Left ventricle myocardium inferior (tissue), 1 donor: ENCODE measurements at regions not wholly inside any gene's neighbourhood (a gene's known extent, or its start where the extent isn't known, plus 50 kb on each side); places are given as distances from the start of the nearest gene placed in this dataset.
"Not testable (repeated sequence)": the region's sequence is repeated elsewhere in the genome, so short reads cannot be mapped to it uniquely, and the experiment has no call there.

Source experiments
- DNase-seq: peaks from one replicate; pipeline ENCODE4 v3.0.0-alpha.2; 2020
- H3K27ac ChIP-seq: fragments of 200-600 bp; replicated peaks from 2 replicates; pipeline ENCODE4 v1.8.0; 2021
- H3K27me3 ChIP-seq: fragments of 200-600 bp; 2 replicates; pipeline ENCODE4 v1.8.0; 2021; ENCODE audit warnings: low read depth
- H3K36me3 ChIP-seq: fragments of 200-600 bp; 2 replicates; pipeline ENCODE4 v1.8.0; 2021
- H3K4me1 ChIP-seq: fragments of 200-600 bp; 2 replicates; pipeline ENCODE4 v1.8.0; 2021
- H3K4me3 ChIP-seq: fragments of 200-600 bp; 2 replicates; pipeline ENCODE4 v1.8.0; 2021; ENCODE audit warnings: mild to moderate bottlenecking, moderate library complexity
- H3K9me3 ChIP-seq: fragments of 200-600 bp; replicated peaks from 2 replicates; pipeline ENCODE4 v1.8.0; 2021
- intact Hi-C: fragments of 100-400 bp; cut with micrococcal nuclease; formaldehyde crosslinking; loops from one replicate; pipeline ENCODE4 v1.11.0; 2022
- TF ChIP-seq, protein P1 (sequence below): fragments of 200-600 bp; IDR thresholded peaks from 2 replicates; pipeline ENCODE4 v1.8.0; 2021; ENCODE audit warnings: antibody characterized with exemption, mild to moderate bottlenecking, borderline replicate concordance
- donor health status: DM: no; HTN: yes; CAD: no; lungs with severe emphysema.

- Histone ChIP-seq H3K27me3 (no peaks in the 10 kb centered on the region), H3K4me1 (no peaks in the 10 kb centered on the region), H3K36me3 (no peaks in the 10 kb centered on the region), H3K9me3 (peaks cover 19% of the 10 kb centered on the region), H3K4me3 (no peak overlapping the region), H3K27ac (no peak overlapping the region)
- intact Hi-C loops = no loop called here
- no peak for DNase-seq
- TF ChIP-seq, protein P1, sequence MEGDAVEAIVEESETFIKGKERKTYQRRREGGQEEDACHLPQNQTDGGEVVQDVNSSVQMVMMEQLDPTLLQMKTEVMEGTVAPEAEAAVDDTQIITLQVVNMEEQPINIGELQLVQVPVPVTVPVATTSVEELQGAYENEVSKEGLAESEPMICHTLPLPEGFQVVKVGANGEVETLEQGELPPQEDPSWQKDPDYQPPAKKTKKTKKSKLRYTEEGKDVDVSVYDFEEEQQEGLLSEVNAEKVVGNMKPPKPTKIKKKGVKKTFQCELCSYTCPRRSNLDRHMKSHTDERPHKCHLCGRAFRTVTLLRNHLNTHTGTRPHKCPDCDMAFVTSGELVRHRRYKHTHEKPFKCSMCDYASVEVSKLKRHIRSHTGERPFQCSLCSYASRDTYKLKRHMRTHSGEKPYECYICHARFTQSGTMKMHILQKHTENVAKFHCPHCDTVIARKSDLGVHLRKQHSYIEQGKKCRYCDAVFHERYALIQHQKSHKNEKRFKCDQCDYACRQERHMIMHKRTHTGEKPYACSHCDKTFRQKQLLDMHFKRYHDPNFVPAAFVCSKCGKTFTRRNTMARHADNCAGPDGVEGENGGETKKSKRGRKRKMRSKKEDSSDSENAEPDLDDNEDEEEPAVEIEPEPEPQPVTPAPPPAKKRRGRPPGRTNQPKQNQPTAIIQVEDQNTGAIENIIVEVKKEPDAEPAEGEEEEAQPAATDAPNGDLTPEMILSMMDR = no peak
Observed at GRCh38 chr4:13998850-13999445, 371.4 kb upstream of the BOD1L1 start.

GRCh38 chr4:14000091-14000814 lies 372.7 kb upstream of the BOD1L1 start:
- Histone ChIP-seq H3K4me1 (no peaks in the 10 kb centered on the region), H3K4me3 (no peak overlapping the region), H3K27ac (no peak overlapping the region), H3K27me3 (no peaks in the 10 kb centered on the region), H3K9me3 (peaks cover 19% of the 10 kb centered on the region), H3K36me3 (no peaks in the 10 kb centered on the region)
- intact Hi-C loops = no loop called here
- DNase-seq = no peak
- TF ChIP-seq, protein P1 = no peak

- H3K9me3 ChIP-seq = peaks cover 19% of the 10 kb centered on the region
- DNase-seq, intact Hi-C loops: not testable (repeated sequence)
Observed at GRCh38 chr4:14002331-14002730, 374.8 kb upstream of the BOD1L1 start.

GRCh38 chr4:14008494-14008893 lies 381.0 kb upstream of the BOD1L1 start:
- Histone ChIP-seq H3K27ac (no peak overlapping the region), H3K27me3 (no peaks in the 10 kb centered on the region), H3K36me3 (no peaks in the 10 kb centered on the region), H3K4me3 (no peak overlapping the region), H3K9me3 (no peaks in the 10 kb centered on the region), H3K4me1 (no peaks in the 10 kb centered on the region)
- DNase-seq = no peak
- intact Hi-C loops = no loop called here
- TF ChIP-seq, protein P1 = no peak

More at GRCh38 chr4:14002331-14002730, 374.8 kb upstream of the BOD1L1 start:
- H3K4me1 ChIP-seq, H3K36me3 ChIP-seq, H3K4me3 ChIP-seq, H3K27ac ChIP-seq, H3K27me3 ChIP-seq: not testable (repeated sequence)

DNA sequence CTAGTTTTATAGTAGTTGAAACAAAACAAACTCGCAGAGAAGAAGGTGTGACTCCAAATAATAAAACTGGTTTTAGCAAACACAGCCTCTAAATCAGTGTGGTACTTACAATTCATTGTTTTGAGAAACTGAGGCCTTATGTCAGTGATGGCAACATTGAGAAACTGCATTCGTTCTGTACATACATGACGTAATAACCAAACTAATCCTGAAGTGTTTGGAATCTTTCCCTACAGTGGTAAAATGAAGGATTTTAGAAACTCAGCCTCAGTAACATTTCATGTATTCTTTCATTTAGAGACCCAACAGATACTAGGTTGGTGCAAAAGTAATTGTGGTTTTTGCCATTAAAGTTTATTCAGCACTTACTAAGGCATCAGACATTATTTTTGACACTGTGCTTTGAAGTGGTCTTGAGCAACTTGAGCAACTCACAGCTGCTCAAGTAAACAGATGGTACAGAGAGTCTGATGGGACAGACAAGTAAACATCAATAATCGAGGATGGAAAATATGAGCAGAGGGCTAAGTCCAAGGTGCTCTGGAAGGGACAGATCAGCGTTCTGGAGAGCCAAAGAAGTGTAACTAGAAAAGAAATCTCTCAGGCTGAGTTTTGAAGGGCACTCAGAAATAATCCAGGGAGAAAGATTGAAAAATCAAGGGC lies 390.8 kb upstream of the BOD1L1 start:
- no peaks in the 10 kb centered on the region for H3K36me3 ChIP-seq
- peaks cover 17% of the 10 kb centered on the region for H3K9me3 ChIP-seq
- no peaks in the 10 kb centered on the region for H3K4me1 ChIP-seq
- TF ChIP-seq, protein P1 = no peak
- no peak overlapping the region for H3K4me3 ChIP-seq
- intact Hi-C loops = no loop called here
- no peaks in the 10 kb centered on the region for H3K27me3 ChIP-seq
- H3K27ac ChIP-seq = no peak overlapping the region
- DNase-seq = no peak

DNA sequence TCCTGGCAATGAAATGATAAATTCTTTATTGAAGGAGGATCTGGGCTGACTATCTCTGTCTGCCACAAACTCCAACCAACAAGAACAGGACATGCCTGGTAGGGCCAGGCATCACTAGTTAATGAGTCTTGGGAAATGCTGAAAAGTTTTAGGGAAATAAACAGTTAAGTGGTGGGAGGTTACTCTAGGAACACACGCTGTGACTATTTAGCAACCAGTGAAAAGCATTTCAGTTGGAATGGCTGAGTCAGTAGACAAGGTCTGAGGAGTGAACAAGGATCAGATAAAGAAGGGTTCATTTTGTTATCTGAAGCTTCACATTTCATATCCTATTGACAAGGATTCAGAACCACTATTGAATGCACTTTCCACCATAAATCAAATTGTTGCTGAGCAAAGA lies 394.9 kb upstream of the BOD1L1 start:
- Histone ChIP-seq H3K27ac (no peak overlapping the region), H3K4me3 (no peak overlapping the region), H3K4me1 (peaks cover 10% of the 10 kb centered on the region), H3K9me3 (no peaks in the 10 kb centered on the region), H3K27me3 (no peaks in the 10 kb centered on the region), H3K36me3 (no peaks in the 10 kb centered on the region)
- intact Hi-C loops = no loop called here
- DNase-seq = no peak
- TF ChIP-seq, protein P1 = no peak
